ENCODE measurements at regions not wholly inside any gene's neighbourhood (a gene's known extent, or its start where the extent isn't known, plus 50 kb on each side); places are given as distances from the start of the nearest gene placed in this dataset.
"Not testable (repeated sequence)": the region's sequence is repeated elsewhere in the genome, so short reads cannot be mapped to it uniquely, and the experiment has no call there.

DNA sequence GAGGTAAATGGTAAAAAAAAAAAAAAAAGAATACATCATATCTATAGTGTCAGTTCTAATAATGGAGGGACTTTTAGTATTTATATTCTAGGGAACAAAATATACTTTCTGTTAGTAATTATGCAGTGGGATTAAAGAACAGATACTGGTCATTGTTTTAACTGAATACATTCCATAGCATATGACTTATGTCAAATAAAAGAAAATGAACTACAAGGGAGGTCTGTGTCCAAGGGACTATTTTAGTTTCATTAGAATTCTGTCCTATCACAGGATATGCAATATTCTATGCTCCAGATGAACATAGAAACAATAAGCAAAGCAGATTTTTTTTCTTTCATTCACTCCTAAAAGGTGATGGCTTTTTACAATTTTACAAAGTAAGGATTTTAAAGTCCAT lies 154.2 kb upstream of the ZEB2 start:
- no peak for DNase-seq

DNA sequence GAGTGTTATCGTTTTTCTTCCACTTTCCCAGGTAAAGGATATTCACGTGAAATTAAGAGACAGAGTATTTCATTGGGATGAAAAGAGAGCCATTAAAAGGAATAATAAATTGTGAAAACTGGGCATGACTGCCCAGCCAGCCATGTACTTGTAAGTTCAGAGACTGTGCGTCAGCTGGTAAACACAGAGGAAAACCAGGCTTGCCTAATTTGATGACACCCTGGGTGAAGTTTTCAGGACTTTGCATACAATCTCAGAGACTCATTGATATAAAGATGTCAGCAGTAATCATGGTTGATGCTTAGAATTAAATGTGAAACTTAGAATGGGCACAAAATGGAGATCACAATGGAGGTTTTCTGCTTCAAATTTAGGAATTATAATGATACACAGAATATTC lies 153.5 kb upstream of the ZEB2 start:
- no peak for DNase-seq

DNA sequence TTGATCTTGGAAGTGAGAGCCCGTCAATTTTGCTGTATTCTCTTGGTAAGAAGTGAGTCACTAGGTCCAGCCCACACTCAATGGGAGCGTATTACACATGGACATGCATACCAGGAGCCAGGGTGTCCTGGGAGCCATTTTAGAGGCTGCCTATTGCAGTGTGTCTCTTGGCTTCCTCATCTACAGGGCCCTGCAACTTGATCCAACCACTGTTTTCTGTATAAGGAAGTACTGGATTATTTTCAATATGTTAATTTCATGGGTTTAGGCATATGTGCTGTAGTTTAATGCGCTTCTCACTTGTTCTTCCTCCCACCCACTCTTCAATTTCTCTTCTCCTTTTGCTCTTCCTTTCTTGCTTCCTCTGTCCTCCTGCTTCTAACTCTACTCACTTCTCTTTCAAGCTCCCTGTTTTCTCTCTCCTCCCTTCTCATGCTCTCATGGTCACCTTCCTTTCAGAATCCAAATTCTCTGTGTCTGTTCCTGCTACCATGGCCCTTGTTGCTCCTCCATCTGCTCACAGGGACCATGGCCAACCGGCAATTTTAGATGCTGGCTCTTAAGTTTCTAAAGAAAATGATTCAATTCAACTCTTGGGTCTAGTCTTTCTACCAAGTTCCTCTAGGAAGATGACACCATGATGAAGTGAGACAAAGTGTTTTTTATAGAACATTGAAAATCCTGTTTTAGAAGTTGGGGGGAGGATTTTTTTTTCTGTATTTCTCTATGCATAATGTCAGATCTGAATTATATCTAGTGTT lies 152.0 kb upstream of the ZEB2 start:
- DNase-seq: no peak

DNA sequence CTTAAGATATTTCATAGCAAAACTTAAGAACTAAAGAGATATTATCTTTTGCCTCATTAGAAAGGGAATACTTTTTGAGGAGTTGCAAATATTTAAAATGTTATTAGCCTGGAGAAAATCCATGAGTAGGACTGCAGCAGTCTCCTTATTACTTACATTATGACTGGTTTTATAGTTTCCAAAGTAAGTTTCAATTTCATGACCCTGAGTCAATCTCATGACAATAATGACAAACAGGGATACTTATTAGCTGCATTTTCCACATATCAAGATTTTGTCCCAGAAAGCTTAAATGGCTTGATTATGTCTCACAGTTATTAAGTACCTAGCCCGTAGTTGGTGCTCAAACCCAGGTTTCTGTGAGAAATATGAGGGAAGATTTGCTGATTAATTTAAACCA lies 150.8 kb upstream of the ZEB2 start:
- no peak for DNase-seq

DNA sequence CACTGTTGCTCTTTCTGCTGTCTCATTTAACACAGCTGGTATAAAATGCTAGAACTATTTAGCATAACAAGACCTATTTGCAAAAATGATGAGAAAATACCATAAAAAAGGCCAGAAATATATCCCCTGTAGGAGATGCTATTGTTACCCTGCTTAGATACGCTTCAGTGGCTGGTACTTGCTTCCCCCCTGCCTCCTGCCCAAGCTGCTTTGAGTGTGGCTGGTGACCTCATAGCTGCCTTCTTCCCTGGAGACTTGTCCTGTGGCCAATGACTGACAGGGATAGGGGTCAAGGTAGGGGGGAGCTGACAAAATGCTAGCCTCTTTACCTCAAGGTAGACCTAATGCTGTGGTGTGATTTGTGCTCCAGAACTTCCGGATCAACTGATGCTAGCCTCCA lies 150.2 kb upstream of the ZEB2 start:
- DNase-seq: no peak

DNA sequence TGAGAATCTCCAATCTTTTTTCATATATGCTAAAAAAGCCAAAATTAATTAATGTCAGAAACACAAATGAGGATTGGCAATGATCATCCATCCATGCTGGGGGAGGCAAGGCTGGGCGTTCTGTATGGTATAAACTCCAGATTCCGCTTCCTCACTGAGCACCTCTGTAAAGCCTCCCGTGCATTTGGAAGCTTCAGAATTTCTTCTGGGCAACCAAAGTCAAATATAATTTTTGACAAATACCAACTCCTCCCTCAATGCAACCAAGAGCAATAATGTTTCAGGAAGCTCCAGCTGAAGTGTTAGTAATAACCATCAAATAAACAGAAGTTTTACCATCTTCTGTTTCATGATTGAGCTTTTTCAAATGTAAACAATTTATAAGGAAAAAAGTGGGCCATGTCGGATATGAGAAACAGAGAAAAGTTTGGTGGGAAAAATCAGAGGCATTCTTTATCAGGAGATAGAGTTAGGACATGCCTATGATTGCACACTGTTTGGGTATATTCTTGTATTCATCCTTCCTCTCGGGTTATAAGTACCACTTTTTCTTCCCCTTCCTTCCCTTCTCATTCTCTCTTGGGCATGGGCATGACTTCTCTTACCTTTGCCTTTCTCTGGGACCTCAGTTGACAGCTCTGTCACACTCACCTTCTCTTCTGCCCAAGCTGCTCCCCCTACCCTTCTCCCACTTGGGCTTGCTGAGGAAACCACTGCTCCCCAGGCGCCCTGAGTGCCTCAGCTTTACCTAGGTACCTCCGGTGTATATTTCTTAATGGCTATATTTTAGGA lies 149.5 kb upstream of the ZEB2 start:
- no peak for DNase-seq

DNA sequence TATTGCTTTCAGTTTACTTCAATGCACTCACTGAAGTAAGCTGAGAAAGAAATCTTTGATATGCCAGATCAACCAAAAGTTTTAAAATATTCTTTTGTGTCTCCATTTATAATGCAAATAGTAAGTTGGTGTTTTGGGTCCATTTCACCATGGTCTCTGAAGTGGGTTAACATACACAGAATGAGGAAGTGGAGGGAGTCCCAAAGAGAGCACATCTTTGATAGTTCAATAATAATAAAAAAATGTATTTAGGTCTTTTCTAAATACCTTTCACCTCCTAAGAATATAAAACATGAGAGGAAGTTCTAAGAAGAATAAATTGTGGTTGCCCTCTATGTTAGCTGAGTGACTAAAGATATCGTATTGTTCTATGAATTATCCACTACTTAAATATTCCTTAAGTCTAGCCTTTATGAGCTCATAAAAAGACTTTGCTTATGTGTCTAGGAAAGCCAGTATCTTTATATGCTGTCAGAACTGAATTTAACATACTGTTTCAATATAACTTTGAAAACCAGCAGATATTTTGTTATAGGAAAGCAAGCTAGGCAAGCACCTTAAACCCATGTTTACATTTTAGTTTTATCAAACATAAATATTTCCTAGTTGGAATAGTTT lies 148.7 kb upstream of the ZEB2 start:
- DNase-seq: no peak

DNA sequence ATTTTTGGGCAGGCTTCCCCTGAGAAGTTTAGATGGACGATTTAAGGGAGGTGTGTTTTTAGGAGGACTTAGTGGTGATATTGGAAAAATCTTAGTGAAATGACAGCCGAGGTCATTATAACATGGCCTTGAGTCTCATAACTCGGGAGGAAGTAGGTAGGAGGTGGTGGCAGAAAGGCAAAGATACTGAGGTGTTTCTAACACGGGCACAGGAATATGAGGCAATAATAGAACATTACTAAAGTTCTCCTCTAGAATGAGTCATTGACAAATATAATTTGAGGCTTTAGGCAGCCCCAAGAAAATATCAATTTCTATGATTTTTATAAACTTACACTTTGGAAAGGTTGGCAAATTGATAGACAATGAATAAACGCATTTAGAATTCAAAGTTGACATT lies 146.1 kb upstream of the ZEB2 start:
- no peak for DNase-seq

DNA sequence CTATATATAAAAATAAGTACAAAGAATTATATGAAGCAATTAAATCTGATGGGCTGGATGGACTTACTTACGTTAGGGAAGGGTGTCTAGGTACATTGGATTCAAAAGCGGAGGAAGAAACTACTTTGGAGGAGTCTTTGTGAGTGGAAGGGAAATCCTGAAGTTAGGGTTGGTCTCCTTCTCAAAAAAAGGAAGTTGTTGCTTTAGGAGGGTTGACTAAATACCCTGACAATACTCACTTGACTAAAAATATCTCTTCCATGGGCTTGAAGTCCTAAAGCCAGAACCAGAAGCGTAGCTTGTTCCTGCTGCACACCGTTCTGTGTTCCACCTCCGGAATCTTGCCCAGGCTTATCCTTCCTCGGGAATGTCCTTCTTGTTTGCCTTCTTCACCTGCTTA lies 143.3 kb upstream of the ZEB2 start:
- no peak for DNase-seq

DNA sequence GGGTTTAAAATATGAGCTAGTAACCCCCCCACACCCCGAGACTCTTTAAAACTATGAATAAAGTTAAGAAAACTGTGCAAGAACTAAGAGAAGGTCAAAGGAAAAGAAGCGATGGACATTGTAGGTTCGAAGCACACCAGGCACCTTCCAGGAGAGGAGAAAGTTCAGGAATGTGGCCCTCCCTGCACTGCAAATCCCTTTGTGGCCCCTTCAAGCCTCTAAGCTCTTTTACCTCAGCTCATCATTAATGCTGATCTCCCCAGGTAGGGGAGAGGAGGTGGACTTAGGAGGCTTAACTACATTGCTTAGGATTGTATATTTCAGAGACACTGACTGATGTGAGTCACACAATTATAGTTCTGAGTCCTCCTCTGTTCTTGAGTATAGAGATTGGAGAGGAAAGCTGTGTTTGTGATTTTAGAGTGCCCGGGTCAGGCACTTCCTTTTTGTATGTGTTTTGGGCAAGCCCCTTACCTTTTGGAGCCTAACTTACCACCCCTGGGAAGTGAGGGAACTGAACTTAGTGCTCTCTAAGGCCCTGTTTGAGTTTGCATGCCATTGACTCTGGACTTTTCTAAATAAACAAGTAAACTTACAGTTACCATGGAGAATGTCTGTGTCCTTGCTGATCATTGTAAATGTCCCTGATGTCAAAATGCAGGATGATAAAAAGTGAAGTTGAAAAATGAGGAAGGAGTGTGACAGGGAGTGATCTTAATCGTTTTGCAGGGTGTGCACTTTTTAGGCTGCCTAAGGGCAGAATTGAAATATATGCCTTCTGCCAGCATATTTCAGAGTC lies 140.8 kb upstream of the ZEB2 start:
- DNase-seq: no peak

DNA sequence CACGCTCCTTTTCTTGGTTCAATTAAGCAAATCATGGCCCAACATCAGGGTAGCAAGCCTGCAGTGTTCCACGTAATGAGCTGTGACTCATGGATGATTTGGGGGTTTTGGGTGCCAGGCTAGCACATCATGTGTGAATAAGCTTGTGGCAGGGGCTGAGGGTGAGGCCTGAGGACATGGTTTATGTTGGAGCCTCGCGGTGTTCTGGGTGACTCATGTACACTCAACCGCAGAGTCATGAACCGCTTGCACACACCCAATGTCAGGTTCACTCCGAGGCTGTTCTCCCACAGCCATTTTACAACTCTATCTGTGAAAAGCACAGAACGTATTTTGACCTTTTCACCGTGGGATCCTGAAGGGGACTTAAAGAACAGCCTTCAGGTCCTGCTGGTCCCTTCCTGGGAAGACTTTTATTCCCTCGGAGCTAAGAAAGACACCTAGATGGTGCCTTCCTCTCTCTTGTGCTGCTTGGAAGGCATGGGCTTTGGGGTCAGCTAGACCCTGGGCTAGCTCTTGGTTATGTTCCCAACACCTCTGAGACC lies 139.9 kb upstream of the ZEB2 start:
- no peak for DNase-seq

DNA sequence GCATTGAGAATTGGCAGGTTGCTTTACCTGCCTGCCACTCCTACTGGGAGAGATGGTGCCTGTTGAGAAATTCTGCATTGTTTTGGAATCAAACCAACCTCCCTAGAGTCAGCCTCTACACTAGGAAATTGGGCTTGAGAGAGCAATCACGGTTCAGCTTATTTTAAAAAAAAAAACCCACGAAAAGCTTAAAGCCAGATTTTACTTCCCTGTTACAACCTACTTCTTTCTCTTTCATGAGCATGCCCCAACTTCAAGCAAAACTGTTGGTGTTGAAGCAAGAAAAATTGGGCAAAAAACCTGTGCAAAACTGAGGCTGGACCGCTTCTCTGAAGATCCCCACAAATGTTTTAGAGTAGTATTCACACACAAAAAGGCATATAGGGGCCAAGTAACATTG lies 134.6 kb upstream of the ZEB2 start:
- DNase-seq: no peak

DNA sequence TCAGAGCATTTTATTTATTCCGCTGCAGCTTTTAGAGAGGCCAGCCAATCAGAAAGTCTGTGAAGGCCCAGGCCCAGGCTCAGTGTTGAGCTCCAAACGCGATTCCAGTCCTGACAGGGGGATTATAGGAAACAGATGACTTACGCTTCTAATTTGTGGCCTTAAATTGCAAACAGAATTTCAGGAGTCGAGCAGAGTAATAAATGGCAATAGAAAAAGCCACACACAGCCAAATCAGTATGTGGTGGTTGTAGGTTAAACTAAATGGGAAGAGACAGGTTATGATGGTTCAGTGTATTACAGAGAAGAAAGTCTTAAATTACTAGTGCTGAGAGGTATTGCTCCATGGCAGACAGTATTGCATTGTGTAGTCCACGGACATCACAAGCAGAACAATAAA lies 131.0 kb upstream of the ZEB2 start:
- no peak for DNase-seq

DNA sequence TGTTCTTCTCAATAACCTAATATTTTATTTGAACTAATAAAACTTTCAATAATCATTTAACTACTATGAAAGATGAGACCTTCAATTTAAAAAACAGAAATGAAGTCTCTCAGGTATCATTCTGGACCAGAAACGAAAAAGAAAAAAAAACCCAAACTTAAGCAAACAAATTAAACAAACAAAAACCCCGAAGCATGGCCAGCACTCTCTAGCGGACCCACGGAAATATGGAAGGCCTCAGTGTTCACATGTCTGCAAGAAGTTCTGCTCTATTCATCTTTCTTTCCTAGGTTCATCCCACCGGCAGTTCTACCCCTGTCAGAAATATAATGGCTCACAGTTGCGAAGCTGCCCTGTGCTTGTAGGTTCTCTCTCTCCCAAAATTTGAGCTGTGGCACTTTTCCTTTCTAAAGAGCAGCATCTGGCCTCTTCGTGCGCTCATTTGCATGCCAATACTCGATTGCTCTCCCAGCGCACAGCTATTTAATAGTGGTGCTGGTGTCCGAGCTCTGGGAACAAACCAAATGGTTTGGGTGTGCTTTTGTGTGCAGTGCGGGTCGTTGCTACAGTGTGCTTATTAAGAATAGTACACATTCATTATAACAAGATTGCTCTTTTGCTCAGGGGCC lies 129.0 kb upstream of the ZEB2 start:
- no peak for DNase-seq

DNA sequence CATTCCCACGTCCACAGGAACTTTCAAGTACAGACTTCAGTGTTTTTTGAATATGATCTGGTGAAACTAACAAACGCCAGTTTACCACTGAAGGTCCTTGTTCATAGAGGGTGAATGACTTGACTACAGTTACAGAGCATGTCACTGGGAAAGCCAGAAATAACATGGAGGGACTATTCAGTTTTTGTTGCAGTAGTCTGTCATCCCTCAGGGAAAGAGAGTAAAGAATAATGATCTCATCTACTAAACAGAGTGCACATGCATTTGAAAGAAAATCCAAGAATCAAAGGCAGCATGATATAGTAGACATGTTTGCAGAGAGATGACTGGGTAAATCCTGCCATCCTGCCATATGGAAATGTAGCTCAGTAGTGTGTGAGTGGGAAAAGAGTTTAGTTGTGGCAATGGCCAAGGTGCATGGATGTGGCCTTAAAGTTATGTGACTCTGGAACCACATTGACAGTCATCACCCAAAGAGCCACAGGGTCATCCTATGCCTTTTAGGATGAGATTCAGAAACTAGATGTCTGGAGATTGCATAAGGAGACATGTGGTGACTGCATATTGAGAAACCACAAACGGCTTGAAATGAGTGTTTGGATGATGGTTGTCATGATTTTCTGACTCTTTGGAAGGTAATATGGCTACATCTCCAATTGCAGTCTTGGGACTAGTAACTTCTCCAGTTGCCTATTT lies 125.3 kb upstream of the ZEB2 start:
- DNase-seq: no peak

DNA sequence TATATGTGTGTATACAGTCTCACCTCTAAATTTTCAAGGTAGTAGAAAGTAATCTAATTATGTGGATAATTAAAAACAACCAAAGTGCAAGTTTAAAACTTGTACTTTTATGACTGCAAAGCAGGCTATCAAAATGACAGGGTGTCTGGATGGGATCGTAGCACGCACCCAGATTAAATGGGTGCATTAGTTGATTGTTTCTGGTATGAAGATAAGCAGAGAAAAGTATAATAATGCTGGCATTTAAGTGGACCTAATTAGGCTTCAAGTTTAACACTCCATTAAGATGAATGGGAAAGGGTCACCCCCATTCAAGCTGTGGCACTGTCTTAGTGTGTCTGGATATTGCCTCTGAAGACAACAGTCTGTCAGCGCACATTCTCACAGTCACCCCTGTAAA lies 124.6 kb upstream of the ZEB2 start:
- DNase-seq: no peak

DNA sequence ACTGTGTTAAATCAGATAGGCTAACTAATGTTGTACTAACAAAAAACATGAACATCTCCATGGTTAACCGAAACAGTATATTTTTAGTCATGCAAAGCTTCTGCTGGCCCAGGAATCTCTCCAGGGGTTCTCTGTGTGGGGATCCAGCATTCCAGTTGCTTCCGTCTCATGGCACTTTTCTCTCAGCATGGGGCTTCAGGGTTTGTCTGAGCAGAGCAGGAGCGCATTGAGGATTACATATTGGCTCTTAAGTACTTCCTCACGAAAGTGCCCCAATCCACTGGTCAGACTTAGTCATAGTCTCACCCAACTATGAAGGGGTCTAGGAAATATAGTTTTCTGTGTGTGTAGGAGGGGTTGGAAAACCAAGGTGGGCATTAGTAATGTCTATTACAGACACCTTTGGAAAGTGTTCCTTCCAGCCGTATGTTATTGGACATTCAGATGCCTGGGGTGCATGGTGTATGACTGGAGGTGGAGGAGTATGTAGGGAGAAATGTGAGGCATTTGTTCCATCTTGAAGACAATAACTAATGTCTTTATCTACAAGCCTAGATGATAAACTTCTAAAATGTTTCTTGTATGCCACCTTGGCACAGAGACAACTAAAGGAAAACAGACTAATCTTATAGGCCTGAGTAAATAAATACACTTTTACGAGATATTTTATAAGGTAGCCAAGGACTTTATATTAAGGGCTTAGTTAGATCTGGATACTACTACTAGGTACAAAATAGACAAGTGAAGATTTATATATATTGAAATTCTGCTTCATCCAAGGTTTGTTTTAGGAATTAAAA lies 123.8 kb upstream of the ZEB2 start:
- no peak for DNase-seq

DNA sequence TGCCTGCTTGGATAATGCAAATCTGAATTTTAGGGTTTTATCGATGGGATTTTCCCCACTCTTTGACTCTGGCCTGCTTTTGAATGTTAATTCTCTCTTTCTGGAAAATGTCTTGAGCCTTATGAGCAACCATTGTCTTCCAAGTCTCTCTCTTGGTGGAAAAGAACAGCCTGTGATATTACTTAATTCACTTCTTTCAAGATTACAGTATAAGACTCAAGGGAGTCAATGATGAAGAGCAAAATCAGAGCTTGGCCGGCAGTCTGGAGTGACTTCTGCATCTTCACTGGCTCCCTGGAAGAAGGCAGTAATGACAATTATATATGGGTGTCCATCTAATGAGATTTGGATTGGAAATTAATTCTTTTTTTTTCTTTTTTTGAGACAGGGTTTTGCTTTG lies 122.9 kb upstream of the ZEB2 start:
- DNase-seq: no peak

DNA sequence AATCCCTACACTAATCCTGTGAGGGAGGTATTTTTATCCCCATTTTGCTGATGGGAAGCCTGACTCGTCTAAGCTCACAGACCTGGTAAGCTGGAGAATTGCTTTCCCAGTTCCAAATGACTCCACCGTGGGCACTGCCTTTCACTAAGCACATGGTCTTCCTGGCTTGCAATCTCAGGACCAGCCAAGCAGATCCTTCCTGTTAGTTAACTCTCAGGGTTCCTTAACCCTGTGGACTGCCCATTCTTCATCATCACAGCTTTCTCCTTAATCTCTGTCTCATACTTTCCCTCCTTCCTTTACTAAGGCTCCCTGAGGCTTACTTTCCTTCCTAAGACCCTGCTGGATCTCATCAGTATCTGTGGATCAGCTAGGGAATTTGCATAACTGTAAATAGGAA lies 122.2 kb upstream of the ZEB2 start:
- DNase-seq: no peak

DNA sequence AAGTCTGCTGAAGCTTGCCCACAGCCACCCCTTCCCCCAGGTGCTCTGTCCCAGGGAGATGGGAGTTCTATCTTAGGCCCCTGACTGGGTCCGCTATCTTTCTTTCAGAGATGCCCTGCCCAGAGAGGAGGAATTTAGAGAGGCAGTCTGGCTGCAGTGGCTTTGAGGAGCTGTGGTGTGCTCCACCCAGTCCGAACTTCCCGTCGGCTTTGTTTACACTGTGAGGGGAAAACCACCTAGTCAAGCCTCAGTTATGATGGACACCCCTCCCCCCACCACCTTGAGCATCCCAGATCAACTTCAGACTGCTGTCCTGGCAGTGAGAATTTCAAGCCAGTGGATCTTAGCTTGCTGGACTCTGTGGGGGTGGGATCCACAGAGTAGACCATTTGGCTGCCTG lies 118.3 kb upstream of the ZEB2 start:
- not testable (repeated sequence) for DNase-seq

DNA sequence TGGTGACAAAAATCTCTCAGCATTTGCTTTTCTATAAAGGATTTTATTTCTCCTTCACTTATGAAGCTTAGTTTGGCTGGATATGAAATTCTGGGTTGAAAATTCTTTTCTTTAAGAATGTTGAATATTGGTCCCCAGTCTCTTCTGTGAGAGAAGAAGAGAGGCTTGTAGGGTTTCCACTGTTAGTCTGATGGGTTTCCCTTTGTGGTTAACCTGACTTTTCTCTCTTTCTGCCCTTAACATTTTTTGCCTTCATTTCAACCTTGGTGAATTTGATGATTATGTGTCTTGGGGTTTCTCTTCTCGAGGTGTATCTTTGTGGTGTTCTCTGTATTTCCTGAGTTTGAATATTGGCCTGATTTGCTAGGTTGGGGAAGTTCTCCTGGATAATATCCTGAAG lies 116.9 kb upstream of the ZEB2 start:
- DNase-seq: not testable (repeated sequence)

Data from femur (tissue), 1 donor.